ENCODE measurements at regions not wholly inside any gene's neighbourhood (a gene's known extent, or its start where the extent isn't known, plus 50 kb on each side); places are given as distances from the start of the nearest gene placed in this dataset.

DNA sequence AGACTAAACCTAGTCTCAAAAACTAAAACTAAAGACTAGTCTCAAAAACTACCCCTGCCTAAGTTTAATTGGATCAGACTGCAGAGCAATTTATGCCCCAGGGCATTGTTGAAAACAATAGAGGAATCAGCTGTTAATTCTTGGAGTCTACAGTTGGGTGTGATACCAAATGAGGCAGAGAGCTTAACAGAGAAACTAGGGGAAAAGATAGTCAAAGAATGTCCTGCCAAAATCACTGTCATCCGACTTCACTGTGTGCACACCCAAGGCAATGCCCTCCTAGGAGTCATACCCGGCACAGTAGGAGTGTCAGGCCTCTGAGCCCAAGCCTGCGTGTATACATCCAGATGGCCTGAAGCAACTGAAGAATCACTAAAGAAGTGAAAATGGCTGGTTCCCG, 90.5 kb upstream of the TOMM7 start:
- no peak for DNase-seq (ENCODE audit: low read depth in 2 of 2, low spot score in 1 of 2)

DNA sequence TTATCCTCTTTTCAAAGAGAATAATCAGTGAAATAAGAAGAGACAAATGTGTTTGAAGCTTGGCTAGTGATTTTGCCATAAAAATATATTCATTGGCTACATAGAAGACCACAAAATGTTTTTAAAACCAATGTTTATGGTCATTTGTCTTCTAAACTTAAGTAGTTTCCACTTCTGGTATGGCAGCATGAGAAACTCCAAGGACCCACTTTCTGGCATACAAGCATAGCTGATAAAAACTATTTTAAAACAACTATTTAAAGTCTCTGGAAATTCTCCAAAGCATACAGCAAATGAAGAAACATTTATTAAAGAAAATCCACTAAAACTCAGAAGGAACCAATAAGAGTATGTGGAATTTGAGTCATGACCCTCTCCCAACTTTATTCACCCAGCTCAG, 89.2 kb upstream of the TOMM7 start:
- DNase-seq (ENCODE audit: low read depth in 2 of 2, low spot score in 1 of 2), result no peak

DNA sequence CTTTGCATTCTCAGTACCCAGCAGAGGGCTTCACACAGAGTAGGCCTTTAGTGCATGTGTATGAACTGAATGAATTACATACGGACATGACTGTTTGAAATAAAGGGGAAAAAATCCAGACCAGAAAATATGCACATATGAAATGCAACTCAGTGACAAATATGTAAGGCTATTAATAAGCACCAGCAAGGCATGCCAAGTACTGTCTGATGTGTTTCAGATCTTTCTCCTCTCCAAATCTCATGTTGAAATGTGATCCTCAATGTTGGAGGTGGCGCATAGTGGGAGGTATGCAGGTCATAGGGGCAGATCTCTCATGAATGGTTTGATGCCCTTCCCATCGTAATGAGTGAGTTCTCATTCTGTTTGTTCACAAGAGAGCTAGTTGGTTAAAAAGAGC, 87.3 kb upstream of the TOMM7 start:
- no peak for DNase-seq (ENCODE audit: low read depth in 2 of 2, low spot score in 1 of 2)

DNA sequence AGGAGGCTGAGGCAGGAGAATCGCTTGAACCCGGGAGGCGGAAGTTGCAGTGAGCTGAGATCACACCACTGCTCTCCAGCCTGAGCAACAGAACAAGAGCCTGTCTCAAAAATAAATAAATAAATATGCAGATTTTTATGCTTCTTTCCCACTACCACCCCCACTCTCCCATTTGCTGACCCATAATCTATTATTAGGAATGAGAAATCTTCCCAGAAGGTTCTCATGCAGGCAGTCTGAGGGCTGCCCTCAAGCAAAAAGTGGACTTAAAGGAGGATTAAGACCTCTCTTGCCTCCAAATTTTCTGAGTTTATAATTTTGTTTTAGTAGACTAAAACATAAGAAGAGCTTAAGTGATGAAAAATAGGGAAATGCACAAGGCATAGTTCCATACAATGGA, 85.2 kb upstream of the TOMM7 start:
- DNase-seq (ENCODE audit: low read depth in 2 of 2, low spot score in 1 of 2), result no peak

DNA sequence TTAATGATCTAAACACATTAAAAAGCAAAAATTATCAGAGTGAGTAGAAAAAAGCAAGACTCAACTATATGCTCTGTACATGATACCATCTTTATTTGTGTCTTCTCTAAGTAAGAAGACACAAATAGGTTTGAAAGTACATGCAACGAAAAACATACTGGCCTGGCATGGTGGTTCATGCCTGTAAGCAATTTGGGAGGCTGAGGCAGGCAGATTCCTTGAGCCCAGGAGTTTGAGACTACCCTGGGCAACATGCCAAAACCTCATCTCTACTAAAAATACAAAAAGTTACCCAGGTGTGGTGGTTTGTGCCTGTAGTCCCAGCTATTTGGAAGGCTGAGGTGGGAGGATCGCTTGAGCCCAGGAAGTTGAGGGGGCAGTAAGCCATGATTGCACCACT, 78.1 kb upstream of the TOMM7 start:
- DNase-seq (ENCODE audit: low read depth in 2 of 2, low spot score in 1 of 2), result no peak

DNA sequence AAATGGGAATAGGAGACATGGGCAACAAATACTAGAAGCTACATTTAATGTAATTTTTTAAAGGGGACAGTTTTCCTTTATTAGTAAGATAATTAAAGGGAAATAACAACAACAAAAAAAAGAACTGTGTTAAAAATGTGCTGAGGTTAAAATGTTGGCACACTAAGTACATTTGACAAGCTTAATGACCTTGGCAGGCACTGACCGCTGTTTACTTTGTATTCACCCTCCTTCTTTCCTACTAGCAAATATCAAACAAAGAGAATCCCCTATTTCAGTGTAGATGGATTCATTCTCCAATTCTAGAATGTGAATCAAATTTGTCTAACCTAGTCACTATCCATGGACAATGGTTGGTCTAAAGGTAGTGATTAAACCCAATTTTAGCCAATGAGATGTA, 77.5 kb upstream of the TOMM7 start:
- no peak for DNase-seq (ENCODE audit: low read depth in 2 of 2, low spot score in 1 of 2)

DNA sequence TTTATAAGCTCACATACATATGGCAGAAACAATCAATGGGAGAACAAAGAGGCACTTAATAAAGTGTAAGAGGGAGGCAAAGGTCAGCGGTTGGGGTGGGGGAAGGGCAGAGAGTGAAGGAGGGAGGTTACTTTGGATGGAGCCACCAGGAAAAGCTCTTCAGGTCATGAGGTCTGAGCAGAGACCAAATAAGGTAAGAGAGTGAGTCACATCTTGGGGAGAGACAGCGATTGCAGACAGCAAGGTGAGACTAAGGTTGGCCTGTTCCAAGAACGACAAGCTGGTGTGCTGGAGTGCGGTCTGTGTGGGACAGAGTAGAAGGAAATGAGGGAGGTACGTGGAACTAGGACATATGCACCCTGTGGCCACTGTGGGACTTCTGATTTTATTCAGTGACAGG, 74.3 kb upstream of the TOMM7 start:
- no peak for DNase-seq (ENCODE audit: low read depth in 2 of 2, low spot score in 1 of 2)

DNA sequence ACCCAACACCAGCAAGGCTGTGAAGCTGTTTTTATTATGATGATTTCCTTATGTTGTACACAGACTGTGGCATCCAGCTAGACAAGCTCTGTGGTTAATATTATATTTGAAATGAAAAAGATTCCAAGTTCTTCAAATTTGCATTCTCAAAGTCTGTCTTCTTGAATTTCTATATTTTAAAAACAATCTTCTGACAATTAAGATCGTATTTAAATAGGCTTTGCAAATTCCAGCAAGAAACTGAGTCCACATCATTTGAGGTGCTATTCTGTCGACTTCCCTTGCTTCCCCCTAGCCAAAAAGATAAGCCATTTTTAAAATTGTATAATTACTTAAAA, 73.1 kb upstream of the TOMM7 start:
- no peak for DNase-seq (ENCODE audit: low read depth in 2 of 2, low spot score in 1 of 2)

DNA sequence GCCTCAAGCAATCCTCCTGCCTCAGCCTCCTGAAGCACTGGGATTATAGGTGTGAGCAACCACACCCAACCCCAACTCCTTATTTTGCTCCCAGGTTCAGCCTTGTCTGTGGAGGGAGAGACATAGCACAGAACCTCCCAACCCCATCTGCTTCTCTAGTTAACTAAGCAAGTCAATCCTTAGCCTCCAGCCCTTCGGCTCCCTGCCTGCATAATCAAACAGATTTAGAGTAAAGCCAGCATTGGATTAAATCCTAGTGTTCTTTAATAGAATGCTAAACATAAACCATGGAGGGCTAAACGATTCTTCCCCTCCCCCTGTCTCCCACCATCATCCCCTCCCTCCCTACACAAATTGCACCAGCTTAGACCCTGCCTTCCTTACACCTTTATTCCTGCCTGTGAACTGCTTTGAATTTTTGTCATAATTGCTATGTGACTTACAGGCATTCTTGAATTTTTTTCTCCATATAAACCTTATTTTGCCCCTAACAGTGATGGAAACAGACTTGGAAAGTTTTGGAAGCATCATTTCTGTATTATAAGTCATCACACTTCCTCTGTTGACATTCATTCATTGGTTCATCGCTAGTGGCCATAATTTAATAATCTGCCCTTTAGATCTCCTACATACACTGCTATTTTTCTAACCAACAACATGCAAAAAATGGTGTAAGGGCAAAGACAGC, 72.6 kb upstream of the TOMM7 start:
- no peak for DNase-seq (ENCODE audit: low read depth in 2 of 2, low spot score in 1 of 2)

DNA sequence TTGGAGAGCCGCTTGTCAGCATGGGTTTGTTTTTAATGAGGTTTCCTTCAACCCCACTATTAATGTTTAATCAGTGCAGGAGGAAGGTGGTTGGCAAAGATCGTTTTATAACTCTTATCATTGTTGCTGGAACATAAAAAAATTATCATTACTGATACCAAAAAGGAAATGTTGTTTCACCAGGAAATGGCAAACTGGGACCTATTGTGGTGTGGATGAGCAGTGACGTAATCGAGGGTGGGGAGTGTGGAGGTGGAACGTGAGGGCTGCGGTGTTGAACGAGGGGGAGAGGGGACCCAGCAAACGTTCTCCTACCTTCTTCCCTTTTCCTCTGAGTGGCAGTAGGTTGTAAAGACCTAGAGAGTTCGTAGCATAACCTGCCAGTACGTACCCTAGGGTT, 71.9 kb upstream of the TOMM7 start:
- DNase-seq (ENCODE audit: low read depth in 2 of 2, low spot score in 1 of 2), result no peak

DNA sequence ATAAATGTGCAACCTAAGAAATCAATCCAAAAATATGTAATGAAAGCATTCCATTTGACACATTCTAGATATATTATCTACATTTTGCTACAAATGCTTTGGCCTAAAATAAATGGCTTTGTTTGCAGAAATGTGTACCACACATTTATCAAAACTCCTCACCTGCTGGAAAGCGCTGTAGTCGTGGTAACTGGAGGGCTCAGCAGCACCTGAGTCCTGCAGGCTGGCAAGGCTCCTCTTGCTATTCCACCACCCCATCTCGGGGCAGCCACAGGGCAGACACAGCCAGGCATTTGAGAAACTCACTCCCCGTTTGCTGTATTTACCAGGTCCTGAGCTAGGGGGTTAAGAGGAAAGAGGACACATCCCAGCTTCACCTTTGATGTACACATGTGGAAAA, 68.1 kb upstream of the TOMM7 start:
- DNase-seq (ENCODE audit: low read depth in 2 of 2, low spot score in 1 of 2), result no peak

DNA sequence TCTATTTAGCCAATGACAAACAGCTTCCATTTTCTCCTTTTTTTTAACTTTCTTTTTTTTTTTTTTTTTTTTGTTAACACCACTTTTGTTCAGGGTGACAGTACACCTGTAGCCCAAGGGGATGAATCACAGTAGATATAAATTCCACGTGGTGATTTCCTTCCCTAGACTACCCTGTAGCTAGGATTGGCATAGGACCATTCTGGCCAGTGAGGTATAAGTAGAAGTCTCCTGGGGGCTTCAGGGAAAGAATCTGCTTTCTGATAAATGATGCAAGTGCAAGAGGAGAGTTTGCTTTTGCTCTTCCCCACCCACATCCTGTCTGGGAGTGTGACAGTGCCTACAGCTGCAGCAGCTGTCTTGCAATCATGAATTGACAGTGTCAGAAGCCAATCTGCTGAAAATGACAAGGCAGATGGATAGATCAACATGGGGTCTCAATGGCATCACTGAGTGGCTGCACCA, 63.2 kb upstream of the TOMM7 start:
- peak in 1 of 2 donors; percentile 2 for DNase-seq (ENCODE audit: low read depth in 2 of 2, low spot score in 1 of 2)

DNA sequence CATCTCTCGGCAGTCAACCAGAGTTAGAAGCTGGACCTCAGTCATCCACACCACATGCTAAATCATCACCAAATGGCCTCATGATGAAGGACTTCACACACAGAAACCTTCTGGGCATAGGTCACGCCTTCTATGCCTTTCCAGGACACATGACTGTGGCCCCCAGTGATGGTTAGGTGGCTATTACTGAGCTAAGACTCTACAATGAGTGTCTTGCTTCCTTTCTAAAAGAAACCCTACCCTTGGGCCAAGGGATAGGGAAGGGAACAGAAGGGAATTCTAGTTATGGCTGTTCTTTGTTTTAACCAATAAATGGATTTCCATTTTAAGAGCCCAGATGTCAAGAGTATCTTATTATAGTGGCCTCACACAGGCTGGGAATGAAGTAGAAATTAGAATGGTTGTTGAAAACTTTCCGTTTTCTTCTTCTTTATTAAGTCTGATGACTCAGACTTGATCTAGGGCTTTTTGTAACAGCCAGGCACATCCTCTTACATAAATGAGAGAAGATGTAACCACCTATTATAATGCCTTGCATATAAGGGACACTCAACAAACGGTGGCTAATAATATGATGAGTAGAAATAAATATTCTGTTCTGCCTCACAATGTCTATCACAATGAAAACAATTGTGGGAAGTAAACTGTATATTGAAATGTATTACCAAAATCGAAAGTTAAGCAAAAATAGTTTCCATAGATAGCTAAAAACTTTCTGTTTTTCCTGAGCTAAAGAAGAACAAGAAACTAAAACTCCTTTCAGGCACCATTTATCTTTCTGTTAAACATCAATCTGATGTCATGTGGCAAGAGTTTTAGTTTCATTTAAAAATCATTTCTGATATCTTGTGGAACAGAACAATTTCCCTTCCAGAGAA, 62.5 kb upstream of the TOMM7 start:
- DNase-seq (ENCODE audit: low read depth in 2 of 2, low spot score in 1 of 2), result no peak

DNA sequence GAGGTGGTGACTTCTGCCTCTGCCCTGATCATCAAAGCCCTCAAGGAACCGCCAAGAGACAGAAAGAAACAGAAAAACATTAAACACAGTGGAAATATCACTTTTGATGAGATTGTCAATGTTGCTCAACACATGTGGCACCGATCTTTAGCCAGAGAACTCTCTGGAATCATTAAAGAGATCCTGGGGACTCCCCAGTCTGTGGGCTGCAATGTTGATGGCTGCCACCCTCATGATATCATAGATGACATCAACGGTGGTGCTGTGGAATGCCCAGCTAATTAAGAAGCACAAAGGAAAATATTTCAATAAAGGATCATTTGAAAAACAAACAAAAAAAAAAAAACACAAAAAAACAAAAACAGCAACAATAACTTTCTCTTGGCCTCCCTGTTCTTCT, 59.5 kb upstream of the TOMM7 start:
- DNase-seq (ENCODE audit: low read depth in 2 of 2, low spot score in 1 of 2), result no peak

DNA sequence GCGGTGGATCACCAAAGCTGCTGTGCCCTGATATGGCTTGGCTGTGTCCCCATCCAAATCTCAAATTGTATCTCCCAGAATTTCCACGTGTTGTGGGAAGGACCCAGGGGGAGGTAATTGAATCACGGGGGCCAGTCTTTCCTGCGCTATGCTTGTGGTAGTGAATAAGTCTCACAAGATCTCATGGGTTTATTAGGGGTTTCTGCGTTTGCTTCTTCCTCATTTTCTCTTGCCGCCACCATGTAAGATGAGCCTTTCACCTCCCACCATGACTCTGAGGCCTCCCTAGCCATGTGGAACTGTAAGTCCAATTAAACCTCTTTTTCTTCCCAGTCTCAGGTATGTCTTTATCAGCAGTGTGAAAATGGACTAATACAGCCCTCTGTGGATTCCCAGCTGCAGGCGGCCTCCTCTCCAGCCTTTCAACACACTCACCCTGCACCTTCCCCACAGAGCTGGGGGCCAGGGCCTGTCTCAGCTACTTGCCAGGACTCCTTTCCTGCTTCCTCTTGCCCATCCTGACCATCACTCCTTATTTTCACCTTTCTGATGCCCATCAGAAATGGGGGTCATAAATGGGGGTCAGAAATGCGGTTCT, 57.2 kb upstream of the TOMM7 start:
- DNase-seq (ENCODE audit: low read depth in 2 of 2, low spot score in 1 of 2), result no peak

DNA sequence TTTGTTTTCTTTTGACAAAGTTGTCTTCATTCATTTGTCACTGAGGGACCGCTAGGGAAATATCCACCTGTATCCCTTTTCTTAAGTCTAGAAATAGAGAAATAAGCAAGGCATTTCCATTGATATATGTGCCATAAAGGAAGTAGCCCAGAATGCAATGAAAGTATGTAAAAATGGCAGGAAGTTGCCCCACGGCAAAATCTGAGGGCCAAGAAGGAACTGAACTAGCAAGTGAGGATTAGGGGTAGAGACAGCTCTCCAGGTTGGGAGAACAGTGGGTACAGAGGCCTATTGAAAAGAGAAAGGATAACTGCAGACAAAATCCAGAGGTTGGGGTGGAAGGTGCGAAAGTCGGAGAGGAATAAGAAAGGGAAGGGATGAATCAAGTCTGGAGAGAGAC, 56.6 kb upstream of the TOMM7 start:
- DNase-seq (ENCODE audit: low read depth in 2 of 2, low spot score in 1 of 2), result no peak

DNA sequence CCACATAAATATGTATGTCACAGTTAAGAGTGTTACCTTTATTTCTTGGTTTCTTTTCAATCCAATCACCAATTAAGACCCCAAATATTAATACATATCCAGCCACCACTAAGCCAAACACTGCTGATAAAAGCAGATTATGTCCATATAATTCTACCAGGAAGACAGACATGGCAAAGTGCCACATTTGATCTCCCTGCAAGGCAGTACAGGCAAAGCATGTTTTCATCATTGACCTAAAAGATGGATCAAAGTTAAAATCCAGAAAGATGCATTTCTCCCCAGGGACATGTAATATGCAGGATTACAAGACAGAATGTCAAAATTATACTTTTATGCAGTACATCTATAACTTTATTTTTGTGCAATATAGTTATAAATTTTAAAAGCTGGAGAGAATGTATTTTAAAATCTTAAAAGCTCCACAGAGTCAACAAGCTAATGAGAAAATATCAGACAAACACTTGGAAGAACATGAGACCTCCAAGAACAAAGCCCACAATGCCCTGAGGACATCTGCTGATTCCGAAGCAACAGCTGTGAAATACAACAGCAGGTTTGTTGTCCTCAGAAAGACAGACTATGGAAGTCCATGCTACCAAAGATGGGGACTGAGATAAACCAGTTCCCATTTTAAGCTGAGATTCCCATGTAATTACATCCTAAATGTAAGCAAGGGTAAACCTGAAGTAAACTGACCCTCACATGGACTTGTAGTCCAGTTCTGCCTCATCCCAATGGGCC, 54.5 kb upstream of the TOMM7 start:
- DNase-seq (ENCODE audit: low read depth in 2 of 2, low spot score in 1 of 2), result no peak

DNA sequence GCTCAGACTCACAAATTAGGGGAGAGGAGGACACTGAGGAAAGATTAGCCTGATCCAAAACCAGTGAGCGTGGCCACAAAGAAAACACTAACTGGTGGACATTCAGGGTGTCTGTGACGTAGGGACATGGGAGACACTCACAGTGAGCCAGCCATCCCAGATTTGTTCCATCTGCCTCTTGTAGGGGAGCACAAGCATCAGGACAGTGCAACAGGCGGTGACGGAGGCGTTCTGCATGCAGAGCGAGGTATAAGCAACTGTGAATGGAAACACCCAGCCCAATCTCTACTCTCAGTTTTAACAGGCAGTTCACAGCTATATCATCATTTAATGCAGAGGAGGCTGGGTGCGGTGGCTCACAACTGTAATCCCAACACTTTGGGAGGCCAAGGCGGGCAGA, 52.8 kb upstream of the TOMM7 start:
- no peak for DNase-seq (ENCODE audit: low read depth in 2 of 2, low spot score in 1 of 2)

DNA sequence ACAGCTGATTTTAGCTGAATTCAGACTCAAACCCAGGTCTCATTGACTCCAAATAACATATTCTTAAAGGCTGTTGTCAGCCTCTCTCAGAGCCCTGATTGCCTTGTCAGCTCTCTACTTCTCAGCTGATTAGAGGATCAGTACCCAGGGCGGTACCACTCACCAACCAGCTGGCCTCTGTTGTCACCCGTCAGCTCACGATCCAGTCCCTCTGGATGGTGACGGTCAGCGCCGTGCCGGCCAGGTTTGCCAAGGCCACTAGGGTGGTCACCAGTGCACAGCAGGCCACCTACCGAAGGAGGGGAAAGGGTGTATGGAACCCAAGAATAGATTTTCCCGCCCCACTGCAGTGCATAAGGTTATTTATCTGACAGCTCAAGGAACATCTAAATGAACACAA, 52.3 kb upstream of the TOMM7 start:
- DNase-seq (ENCODE audit: low read depth in 2 of 2, low spot score in 1 of 2), result no peak
